ENCODE measurements at regions not wholly inside any gene's neighbourhood (a gene's known extent, or its start where the extent isn't known, plus 50 kb on each side); places are given as distances from the start of the nearest gene placed in this dataset.

DNA sequence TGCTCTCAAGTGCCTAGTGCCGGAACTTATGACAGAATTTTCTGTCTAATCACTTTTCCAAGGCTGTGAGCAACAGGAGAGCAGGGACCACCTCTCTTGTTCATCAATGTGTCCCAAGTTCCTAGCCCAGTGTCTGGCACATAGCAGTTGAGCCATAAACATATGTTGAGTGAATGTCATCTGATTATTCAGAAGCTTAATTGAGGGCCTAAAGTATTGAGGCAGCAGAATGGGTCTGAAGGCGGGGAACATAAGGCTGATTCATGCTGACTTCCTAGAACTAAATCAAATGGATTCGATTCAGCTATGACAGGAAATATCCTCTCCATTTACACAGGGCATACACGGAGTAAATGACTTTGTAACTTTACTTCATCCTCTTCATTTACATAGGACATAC lies 438.0 kb upstream of the ZFHX3 start:
- no peak for TF ChIP-seq ZNF70 (CRISPR knock-in tag; IDR thresholded peaks at IDR 0.05)
- TF ChIP-seq ESRRG (CRISPR knock-in tag; IDR thresholded peaks at IDR 0.05), result no peak
- TF ChIP-seq PPARA (CRISPR knock-in tag; IDR thresholded peaks at IDR 0.05; ENCODE audit: borderline replicate concordance), result no peak
- no peak for TF ChIP-seq ISL1 (CRISPR knock-in tag; IDR thresholded peaks at IDR 0.05)

All from SK-N-SH treated with all-trans-retinoic acid at 6 μM for 48 hours (cell line).